Nephron (organoid): ENCODE measurements at regions not wholly inside any gene's neighbourhood (a gene's known extent, or its start where the extent isn't known, plus 50 kb on each side); places are given as distances from the start of the nearest gene placed in this dataset.

Experiments used
- H3K27ac Mint-ChIP-seq, 3 experiments: 2 replicates each; pipeline ENCODE4 v1.8.0; 2020; ENCODE audit warnings: mixed read lengths in 3 of 3, mild to moderate bottlenecking in 2 of 3, moderate library complexity in 1 of 3
- H3K27me3 Mint-ChIP-seq: 2 replicates; pipeline ENCODE4 v1.8.0; 2021; ENCODE audit warnings: low read depth, mild to moderate bottlenecking, moderate library complexity, mixed read lengths
- H3K36me3 Mint-ChIP-seq: 2 replicates; pipeline ENCODE4 v1.8.0; 2020; ENCODE audit warnings: low read depth, mixed read lengths
- H3K4me1 Mint-ChIP-seq: 2 replicates; pipeline ENCODE4 v1.8.0; 2020; ENCODE audit warnings: mixed read lengths
- H3K4me3 Mint-ChIP-seq, 3 experiments: 2 replicates each; pipeline ENCODE4 v1.8.0; 2020; ENCODE audit warnings: mild to moderate bottlenecking in 3 of 3, mixed read lengths in 3 of 3, moderate library complexity in 2 of 3
- H3K9me3 Mint-ChIP-seq: 2 replicates; pipeline ENCODE4 v1.8.0; 2020; ENCODE audit warnings: mixed read lengths
- CTCF ChIP-seq, 3 experiments: fragments of 200-600 bp; sonication (generic); IDR thresholded peaks; one replicate each; pipeline ENCODE4 v1.5.0; 2021; ENCODE audit warnings: antibody characterized with exemption in 3 of 3; ENCODE audit not compliant: unreplicated experiment in 3 of 3

GRCh38 chr22:27525711-27526110 is 275.8 kb downstream of the MN1 start:
- no peak overlapping the region for H3K4me3 Mint-ChIP-seq
- peaks cover 30% of the 10 kb centered on the region for H3K27me3 Mint-ChIP-seq
- no peak for TF ChIP-seq CTCF (IDR thresholded peaks at IDR 0.05; ENCODE audit: unreplicated experiment in 3 of 3)
- H3K4me1 Mint-ChIP-seq, result peaks cover 26% of the 10 kb centered on the region
- H3K9me3 Mint-ChIP-seq, result peaks cover 8% of the 10 kb centered on the region
- H3K27ac Mint-ChIP-seq, result no peak overlapping the region
- no peaks in the 10 kb centered on the region for H3K36me3 Mint-ChIP-seq

- Mint-ChIP-seq H3K4me1 (peaks cover 32% of the 10 kb centered on the region), H3K36me3 (no peaks in the 10 kb centered on the region), H3K4me3 (no peak overlapping the region), H3K27me3 (peaks cover 30% of the 10 kb centered on the region), H3K27ac (peak overlapping the region in 2 of 3 experiments; percentile 20 to 47), H3K9me3 (peaks cover 8% of the 10 kb centered on the region)
- TF ChIP-seq CTCF (IDR thresholded peaks at IDR 0.05; ENCODE audit: unreplicated experiment in 3 of 3), result no peak
Measured at GRCh38 chr22:27526901-27527300, 274.7 kb downstream of the MN1 start.

GRCh38 chr22:27531782-27532530 is 269.6 kb downstream of the MN1 start:
- H3K27me3 Mint-ChIP-seq, result peaks cover 14% of the 10 kb centered on the region
- H3K27ac Mint-ChIP-seq, result peak overlapping the region in 1 of 3 experiments; percentile 72
- TF ChIP-seq CTCF (IDR thresholded peaks at IDR 0.05; ENCODE audit: unreplicated experiment in 3 of 3), result no peak
- no peaks in the 10 kb centered on the region for H3K36me3 Mint-ChIP-seq
- peaks cover 8% of the 10 kb centered on the region for H3K9me3 Mint-ChIP-seq
- H3K4me3 Mint-ChIP-seq, result no peak overlapping the region
- H3K4me1 Mint-ChIP-seq, result peaks cover 42% of the 10 kb centered on the region

GRCh38 chr22:27533105-27533745 is 268.3 kb downstream of the MN1 start:
- TF ChIP-seq CTCF (IDR thresholded peaks at IDR 0.05; ENCODE audit: unreplicated experiment in 3 of 3), result no peak
- H3K27ac Mint-ChIP-seq, result peak overlapping the region; percentile 17 to 80 (median 76)
- no peaks in the 10 kb centered on the region for H3K36me3 Mint-ChIP-seq
- H3K4me3 Mint-ChIP-seq, result peak overlapping the region in 1 of 3 experiments; percentile 4
- peaks cover 47% of the 10 kb centered on the region for H3K4me1 Mint-ChIP-seq
- H3K27me3 Mint-ChIP-seq, result peaks cover 18% of the 10 kb centered on the region
- peaks cover 8% of the 10 kb centered on the region for H3K9me3 Mint-ChIP-seq

GRCh38 chr22:27534720-27535125 is 266.8 kb downstream of the MN1 start:
- H3K4me1 Mint-ChIP-seq, result peaks cover 55% of the 10 kb centered on the region
- no peaks in the 10 kb centered on the region for H3K36me3 Mint-ChIP-seq
- no peak for TF ChIP-seq CTCF (IDR thresholded peaks at IDR 0.05; ENCODE audit: unreplicated experiment in 3 of 3)
- peaks cover 2% of the 10 kb centered on the region for H3K9me3 Mint-ChIP-seq
- H3K27me3 Mint-ChIP-seq, result peaks cover 22% of the 10 kb centered on the region
- peak overlapping the region in 1 of 3 experiments; percentile 24 for H3K4me3 Mint-ChIP-seq
- H3K27ac Mint-ChIP-seq, result peak overlapping the region; percentile 75 to 83 (median 82)
